OCI-LY1 (cell line): ENCODE measurements at regions not wholly inside any gene's neighbourhood (a gene's known extent, or its start where the extent isn't known, plus 50 kb on each side); places are given as distances from the start of the nearest gene placed in this dataset.

Source experiments
- H2AFZ ChIP-seq: fragments of 200-600 bp; sonication (generic), shearing (Covaris generic); 2 replicates; pipeline ENCODE4 v1.6.0; 2014; ENCODE audit warnings: antibody characterized with exemption, mild to moderate bottlenecking, low read length
- H3F3A ChIP-seq: fragments of 200-600 bp; sonication (generic), shearing (Covaris generic); 2 replicates; pipeline ENCODE4 v1.6.0; 2014; ENCODE audit warnings: mild to moderate bottlenecking, antibody characterized with exemption, low read length, moderate library complexity; ENCODE audit not compliant: insufficient read depth
- H3K27ac ChIP-seq: fragments of 200-600 bp; sonication (generic); 2 replicates; pipeline ENCODE4 v1.5.1; 2014; ENCODE audit warnings: low read length, mixed run types, mild to moderate bottlenecking, low read depth; ENCODE audit not compliant: poor library complexity, severe bottlenecking
- H3K27me3 ChIP-seq: fragments of 200-600 bp; sonication (generic); 2 replicates; pipeline ENCODE4 v1.6.0; 2014; ENCODE audit warnings: antibody characterized with exemption, mild to moderate bottlenecking, low read length, moderate library complexity; ENCODE audit not compliant: insufficient read depth
- H3K36me3 ChIP-seq: fragments of 200-600 bp; sonication (generic); 2 replicates; pipeline ENCODE4 v1.6.1; 2014; ENCODE audit warnings: mild to moderate bottlenecking, antibody characterized with exemption, low read length, moderate library complexity, mixed read lengths; ENCODE audit not compliant: insufficient read depth
- H3K4me1 ChIP-seq: fragments of 200-600 bp; sonication (generic); 2 replicates; pipeline ENCODE4 v1.5.1; 2014; ENCODE audit warnings: mild to moderate bottlenecking, low read length, moderate library complexity; ENCODE audit not compliant: insufficient read depth, severe bottlenecking
- H3K4me2 ChIP-seq: fragments of 200-600 bp; sonication (generic), shearing (Covaris generic); 2 replicates; pipeline ENCODE4 v1.6.1; 2014; ENCODE audit warnings: low read length
- H3K4me3 ChIP-seq: fragments of 200-600 bp; sonication (generic); 2 replicates; pipeline ENCODE4 v1.5.1; 2014; ENCODE audit warnings: low read length, low read depth, mild to moderate bottlenecking, mixed read lengths; ENCODE audit not compliant: poor library complexity, severe bottlenecking
- H3K79me2 ChIP-seq: fragments of 200-600 bp; shearing (Covaris generic); 2 replicates; pipeline ENCODE4 v1.6.1; 2016; ENCODE audit warnings: mixed run types, low read length, mixed read lengths; ENCODE audit not compliant: insufficient read depth
- H3K9ac ChIP-seq: fragments of 200-600 bp; sonication (generic), shearing (Covaris generic); 2 replicates; pipeline ENCODE4 v1.6.1; 2014; ENCODE audit warnings: mild to moderate bottlenecking, low read length, mixed read lengths
- H3K9me2 ChIP-seq: fragments of 200-600 bp; sonication (generic), shearing (Covaris generic); 2 replicates; pipeline ENCODE4 v1.6.1; 2014; ENCODE audit warnings: low read depth, mild to moderate bottlenecking, low read length, mixed read lengths
- H3K9me3 ChIP-seq: fragments of 200-600 bp; shearing (Covaris generic); 2 replicates; pipeline ENCODE4 v1.6.1; 2014; ENCODE audit warnings: low read length, mixed read lengths
- H4K20me1 ChIP-seq: fragments of 200-600 bp; sonication (generic), shearing (Covaris generic); 2 replicates; pipeline ENCODE4 v1.6.0; 2016; ENCODE audit warnings: mild to moderate bottlenecking, low read length; ENCODE audit not compliant: insufficient read depth
- CTCF ChIP-seq: fragments of 200-600 bp; sonication (generic), shearing (Covaris generic); IDR thresholded peaks from 2 replicates; pipeline ENCODE4 v1.5.1; 2017; ENCODE audit warnings: mild to moderate bottlenecking, antibody characterized with exemption, low read length, moderate library complexity, mixed read lengths
- EZH2 ChIP-seq: fragments of 200-600 bp; sonication (generic), shearing (Covaris generic); IDR thresholded peaks from 2 replicates; pipeline ENCODE4 v1.8.0; 2017; ENCODE audit warnings: borderline replicate concordance, mixed run types, mild to moderate bottlenecking, antibody characterized with exemption, low read length, moderate library complexity, mixed read lengths

GRCh38 chr21:19935467-19935866, 1062.7 kb upstream of the NCAM2 start:
- H3K9me2 ChIP-seq = no peaks in the 10 kb centered on the region
- H3K27me3 ChIP-seq = no peaks in the 10 kb centered on the region
- H2AFZ ChIP-seq = no peak overlapping the region
- no peak overlapping the region for H3K27ac ChIP-seq
- H3F3A ChIP-seq = no peaks in the 10 kb centered on the region
- H3K79me2 ChIP-seq = no peaks in the 10 kb centered on the region
- no peaks in the 10 kb centered on the region for H3K4me1 ChIP-seq
- H3K4me3 ChIP-seq = no peak overlapping the region
- H4K20me1 ChIP-seq = no peaks in the 10 kb centered on the region
- no peaks in the 10 kb centered on the region for H3K36me3 ChIP-seq
- H3K4me2 ChIP-seq = no peak overlapping the region
- TF ChIP-seq CTCF (no peak), EZH2 (no peak)
- no peaks in the 10 kb centered on the region for H3K9me3 ChIP-seq
- no peak overlapping the region for H3K9ac ChIP-seq

GRCh38 chr21:19937619-19938018, 1060.6 kb upstream of the NCAM2 start:
- Histone ChIP-seq H3K27me3 (no peaks in the 10 kb centered on the region), H2AFZ (no peak overlapping the region), H3K9me2 (no peaks in the 10 kb centered on the region), H3K4me2 (no peak overlapping the region), H3K36me3 (no peaks in the 10 kb centered on the region), H3K9me3 (no peaks in the 10 kb centered on the region), H3K79me2 (no peaks in the 10 kb centered on the region), H3F3A (no peaks in the 10 kb centered on the region), H3K4me1 (no peaks in the 10 kb centered on the region), H4K20me1 (no peaks in the 10 kb centered on the region), H3K9ac (no peak overlapping the region), H3K27ac (no peak overlapping the region), H3K4me3 (no peak overlapping the region)
- TF ChIP-seq CTCF (no peak), EZH2 (no peak)

- H3K4me1 ChIP-seq = no peaks in the 10 kb centered on the region
- TF ChIP-seq EZH2 = no peak
- no peak for TF ChIP-seq CTCF
- no peak overlapping the region for H3K9ac ChIP-seq
- no peaks in the 10 kb centered on the region for H3K9me2 ChIP-seq
- no peak overlapping the region for H3K27ac ChIP-seq
- no peaks in the 10 kb centered on the region for H4K20me1 ChIP-seq
- no peaks in the 10 kb centered on the region for H3K79me2 ChIP-seq
- no peak overlapping the region for H3K4me2 ChIP-seq
- no peak overlapping the region for H3K4me3 ChIP-seq
- H3K9me3 ChIP-seq = no peaks in the 10 kb centered on the region
- H2AFZ ChIP-seq = no peak overlapping the region
- no peaks in the 10 kb centered on the region for H3K36me3 ChIP-seq
- H3F3A ChIP-seq = no peaks in the 10 kb centered on the region
- no peaks in the 10 kb centered on the region for H3K27me3 ChIP-seq
Measured at GRCh38 chr21:19941626-19942025, 1056.6 kb upstream of the NCAM2 start.
